Mesodermal cell (in vitro differentiated cells): ENCODE measurements at regions not wholly inside any gene's neighbourhood (a gene's known extent, or its start where the extent isn't known, plus 50 kb on each side); places are given as distances from the start of the nearest gene placed in this dataset.

Source experiments
- H3K27ac ChIP-seq: 2 replicates; pipeline ENCODE4 v1.7.0; 2013; ENCODE audit warnings: mild to moderate bottlenecking, low read depth, low read length, moderate library complexity; ENCODE audit not compliant: severe bottlenecking
- H3K36me3 ChIP-seq: 2 replicates; pipeline ENCODE4 v1.7.1; 2013; ENCODE audit warnings: mild to moderate bottlenecking, low read length, moderate library complexity; ENCODE audit not compliant: control insufficient read depth, insufficient read depth
- H3K4me1 ChIP-seq: one replicate; pipeline ENCODE4 v1.7.1; 2013; ENCODE audit warnings: mild to moderate bottlenecking, low read length; ENCODE audit not compliant: insufficient read depth, control insufficient read depth, poor library complexity, severe bottlenecking
- H3K4me3 ChIP-seq: 2 replicates; pipeline ENCODE4 v1.7.0; 2013; ENCODE audit warnings: low read length, control low read depth, mild to moderate bottlenecking; ENCODE audit not compliant: insufficient read depth, poor library complexity, severe bottlenecking; ENCODE audit errors: extremely low read depth
- H3K9me3 ChIP-seq: 2 replicates; pipeline ENCODE4 v1.7.1; 2013; ENCODE audit warnings: mild to moderate bottlenecking, low read length, moderate library complexity; ENCODE audit not compliant: control insufficient read depth
- WGBS, 2 experiments: methylation state at CpG; one replicate each; pipeline ENCODE4 v1.1.5; 2013; ENCODE audit warnings: missing lambda C conversion rate in 2 of 2; ENCODE audit not compliant: insufficient coverage in 2 of 2; 5-methylcytosine and 5-hydroxymethylcytosine counted together

GRCh38 chr3:127520993-127521392 is 69.5 kb downstream of the TPRA1 start:
- Histone ChIP-seq H3K4me3 (no peak overlapping the region), H3K9me3 (no peaks in the 10 kb centered on the region), H3K36me3 (no peaks in the 10 kb centered on the region), H3K27ac (no peak overlapping the region), H3K4me1 (no peaks in the 10 kb centered on the region)
- 80 to 86% methylated on average over 1 to 2 of the region's 4 CpGs for WGBS, 2 experiments

GRCh38 chr3:127518456-127519081 is 72.0 kb downstream of the TPRA1 start:
- no peaks in the 10 kb centered on the region for H3K36me3 ChIP-seq
- no peaks in the 10 kb centered on the region for H3K9me3 ChIP-seq
- no peak overlapping the region for H3K4me3 ChIP-seq
- WGBS, 2 experiments = 86 to 90% methylated on average over 1 to 2 of the region's 4 CpGs
- no peak overlapping the region for H3K27ac ChIP-seq
- H3K4me1 ChIP-seq = no peaks in the 10 kb centered on the region

- no peaks in the 10 kb centered on the region for H3K9me3 ChIP-seq
- H3K4me3 ChIP-seq = no peak overlapping the region
- WGBS, 2 experiments = 63 to 81% methylated on average over 2 of the region's 3 CpGs
- no peaks in the 10 kb centered on the region for H3K36me3 ChIP-seq
- H3K4me1 ChIP-seq = no peaks in the 10 kb centered on the region
- H3K27ac ChIP-seq = no peak overlapping the region
Measured at GRCh38 chr3:127512256-127512655, 78.3 kb downstream of the TPRA1 start.

- Histone ChIP-seq H3K27ac (no peak overlapping the region), H3K9me3 (peaks cover 5% of the 10 kb centered on the region), H3K4me3 (no peak overlapping the region), H3K36me3 (no peaks in the 10 kb centered on the region), H3K4me1 (no peaks in the 10 kb centered on the region)
- no CpG with 5 or more reads among the region's 1 CpG for WGBS, 2 experiments
Measured at GRCh38 chr3:127501177-127501576, 89.4 kb downstream of the TPRA1 start.

GRCh38 chr3:127497676-127498075 is 92.9 kb downstream of the TPRA1 start:
- Histone ChIP-seq H3K27ac (no peak overlapping the region), H3K4me1 (no peaks in the 10 kb centered on the region), H3K4me3 (no peak overlapping the region), H3K9me3 (peaks cover 5% of the 10 kb centered on the region), H3K36me3 (no peaks in the 10 kb centered on the region)
- 94 to 100% methylated on average over 1 to 2 of the region's 2 CpGs for WGBS, 2 experiments

- Histone ChIP-seq H3K4me3 (no peak overlapping the region), H3K27ac (no peak overlapping the region), H3K9me3 (peaks cover 5% of the 10 kb centered on the region), H3K36me3 (no peaks in the 10 kb centered on the region), H3K4me1 (no peaks in the 10 kb centered on the region)
- 82 to 87% methylated on average over 3 of the region's 3 CpGs for WGBS, 2 experiments
Measured at GRCh38 chr3:127497166-127497565, 93.4 kb downstream of the TPRA1 start.

- peaks cover 5% of the 10 kb centered on the region for H3K9me3 ChIP-seq
- H3K36me3 ChIP-seq = no peaks in the 10 kb centered on the region
- no peaks in the 10 kb centered on the region for H3K4me1 ChIP-seq
- no peak overlapping the region for H3K27ac ChIP-seq
- WGBS, 2 experiments = 84 to 100% methylated on average over 1 to 2 of the region's 2 CpGs
- H3K4me3 ChIP-seq = no peak overlapping the region
Measured at GRCh38 chr3:127495821-127496655, 94.5 kb downstream of the TPRA1 start.

GRCh38 chr3:127493924-127494646 is 96.4 kb downstream of the TPRA1 start:
- no peak overlapping the region for H3K27ac ChIP-seq
- H3K4me3 ChIP-seq = no peak overlapping the region
- H3K9me3 ChIP-seq = no peaks in the 10 kb centered on the region

GRCh38 chr3:127492426-127492825 is 98.1 kb downstream of the TPRA1 start:
- Histone ChIP-seq H3K4me3 (no peak overlapping the region), H3K36me3 (no peaks in the 10 kb centered on the region), H3K27ac (no peak overlapping the region), H3K9me3 (no peaks in the 10 kb centered on the region), H3K4me1 (no peaks in the 10 kb centered on the region)
- 80 to 90% methylated on average over 2 of the region's 2 CpGs for WGBS, 2 experiments

More at GRCh38 chr3:127493924-127494646, 96.4 kb downstream of the TPRA1 start:
- WGBS, 2 experiments = 72 to 87% methylated on average over 4 of the region's 4 CpGs
- no peaks in the 10 kb centered on the region for H3K36me3 ChIP-seq
- no peaks in the 10 kb centered on the region for H3K4me1 ChIP-seq

- no peak overlapping the region for H3K27ac ChIP-seq
- no peaks in the 10 kb centered on the region for H3K9me3 ChIP-seq
- H3K4me1 ChIP-seq = no peaks in the 10 kb centered on the region
- H3K4me3 ChIP-seq = no peak overlapping the region
- no peaks in the 10 kb centered on the region for H3K36me3 ChIP-seq
- 91 to 100% methylated on average over 1 to 3 of the region's 5 CpGs for WGBS, 2 experiments
Measured at GRCh38 chr3:127491909-127492308, 98.6 kb downstream of the TPRA1 start.
